ENCODE measurements at regions not wholly inside any gene's neighbourhood (a gene's known extent, or its start where the extent isn't known, plus 50 kb on each side); places are given as distances from the start of the nearest gene placed in this dataset.
A peak's percentile ranks its signal among the peaks of the same experiment; 100 is the strongest.

GRCh38 chr3:23710555-23710954 lies 95.2 kb upstream of the UBE2E1 start:
- Histone ChIP-seq H3K27me3 (no peaks in the 10 kb centered on the region), H4K20me1 (no peaks in the 10 kb centered on the region), H3K9me3 (replicated peaks in 1 of 11) (peaks cover 6 to 16% (median 12%) of the 10 kb centered on the region in 11 experiments), H3K4me3 (no peak overlapping the region), H3K36me3 (no peaks in the 10 kb centered on the region), H3K4me1 (peaks cover 9 to 17% (median 14%) of the 10 kb centered on the region in 10 experiments; a peak in 16 of 20 replicates), H3K27ac (no peak overlapping the region), H3K9ac (no peak overlapping the region), H3K4me2 (no peak overlapping the region)
- no peak for TF ChIP-seq Cebpa-rat (IDR thresholded peaks at IDR 0.05)

- Histone ChIP-seq H3K36me3 (no peaks in the 10 kb centered on the region), H3K9me3 (replicated peaks in 1 of 11) (peaks cover 15 to 23% (median 20%) of the 10 kb centered on the region in 11 experiments), H3K27ac (no peak overlapping the region), H3K9ac (no peak overlapping the region), H3K4me2 (peak overlapping the region in 7 of 11 experiments; percentile 1 to 36 (median 22); a peak in 11 of 22 replicates), H4K20me1 (no peaks in the 10 kb centered on the region), H3K27me3 (no peaks in the 10 kb centered on the region), H3K4me3 (no peak overlapping the region), H3K4me1 (peaks cover 0 to 25% (median 15%) of the 10 kb centered on the region in 10 experiments; a peak in 13 of 20 replicates)
- no peak for TF ChIP-seq Cebpa-rat (IDR thresholded peaks at IDR 0.05)
Measured at GRCh38 chr3:23711916-23712494, 93.8 kb upstream of the UBE2E1 start.

GRCh38 chr3:23712656-23713559 lies 92.8 kb upstream of the UBE2E1 start:
- H3K9ac ChIP-seq = no peak overlapping the region
- no peaks in the 10 kb centered on the region for H3K27me3 ChIP-seq
- no peak overlapping the region for H3K27ac ChIP-seq
- H3K9me3 ChIP-seq (replicated peaks in 1 of 11) = peaks cover 15 to 23% (median 20%) of the 10 kb centered on the region in 11 experiments
- no peaks in the 10 kb centered on the region for H4K20me1 ChIP-seq
- no peak overlapping the region for H3K4me3 ChIP-seq
- TF ChIP-seq Cebpa-rat (IDR thresholded peaks at IDR 0.05) = peak in 3 of 11 experiments; percentile 32 to 49 (median 39); a peak in 3 of 22 replicates
- peak overlapping the region in 7 of 11 experiments; percentile 1 to 36 (median 22); a peak in 8 of 22 replicates for H3K4me2 ChIP-seq
- H3K4me1 ChIP-seq = peaks cover 0 to 25% (median 15%) of the 10 kb centered on the region in 10 experiments; a peak in 13 of 20 replicates
- no peaks in the 10 kb centered on the region for H3K36me3 ChIP-seq

GRCh38 chr3:23713641-23714040 lies 92.1 kb upstream of the UBE2E1 start:
- no peaks in the 10 kb centered on the region for H4K20me1 ChIP-seq
- no peak overlapping the region for H3K9ac ChIP-seq
- no peak overlapping the region for H3K4me3 ChIP-seq
- no peak for TF ChIP-seq Cebpa-rat (IDR thresholded peaks at IDR 0.05)
- no peak overlapping the region for H3K4me2 ChIP-seq
- no peaks in the 10 kb centered on the region for H3K36me3 ChIP-seq
- H3K9me3 ChIP-seq (replicated peaks in 1 of 11) = peaks cover 15 to 23% (median 20%) of the 10 kb centered on the region in 11 experiments
- no peak overlapping the region for H3K27ac ChIP-seq
- peaks cover 0 to 25% (median 15%) of the 10 kb centered on the region in 10 experiments; a peak in 13 of 20 replicates for H3K4me1 ChIP-seq
- no peaks in the 10 kb centered on the region for H3K27me3 ChIP-seq

GRCh38 chr3:23720059-23720458 lies 85.7 kb upstream of the UBE2E1 start:
- no peak overlapping the region for H3K9ac ChIP-seq
- H3K36me3 ChIP-seq = no peaks in the 10 kb centered on the region
- peaks cover 20 to 32% (median 27%) of the 10 kb centered on the region in 11 experiments for H3K9me3 ChIP-seq (replicated peaks in 1 of 11)
- H3K27me3 ChIP-seq = no peaks in the 10 kb centered on the region
- H3K4me2 ChIP-seq = no peak overlapping the region
- TF ChIP-seq Cebpa-rat (IDR thresholded peaks at IDR 0.05) = no peak
- no peaks in the 10 kb centered on the region for H4K20me1 ChIP-seq
- peaks cover 4 to 18% (median 9%) of the 10 kb centered on the region in 10 experiments; a peak in 17 of 20 replicates for H3K4me1 ChIP-seq
- H3K27ac ChIP-seq = no peak overlapping the region
- H3K4me3 ChIP-seq = no peak overlapping the region

- no peaks in the 10 kb centered on the region for H3K36me3 ChIP-seq
- no peak overlapping the region for H3K27ac ChIP-seq
- H3K4me2 ChIP-seq = no peak overlapping the region
- no peaks in the 10 kb centered on the region for H4K20me1 ChIP-seq
- no peak overlapping the region for H3K9ac ChIP-seq
- H3K27me3 ChIP-seq = no peaks in the 10 kb centered on the region
- H3K4me1 ChIP-seq = peaks cover 4 to 20% (median 9%) of the 10 kb centered on the region in 10 experiments; a peak in 17 of 20 replicates
- H3K9me3 ChIP-seq (replicated peaks in 1 of 11) = peaks cover 12 to 29% (median 19%) of the 10 kb centered on the region in 11 experiments
- TF ChIP-seq Cebpa-rat (IDR thresholded peaks at IDR 0.05) = no peak
- H3K4me3 ChIP-seq = no peak overlapping the region
Measured at GRCh38 chr3:23720885-23721284, 84.9 kb upstream of the UBE2E1 start.

- no peaks in the 10 kb centered on the region for H3K36me3 ChIP-seq
- peak overlapping the region in 2 of 11 experiments; percentile 68 to 72; a peak in 5 of 22 replicates for H3K27ac ChIP-seq
- peaks cover 6 to 20% (median 11%) of the 10 kb centered on the region in 11 experiments; a peak in 20 of 22 replicates for H3K9me3 ChIP-seq (replicated peaks in 1 of 11)
- H3K4me1 ChIP-seq = peaks cover 7 to 36% (median 20%) of the 10 kb centered on the region in 10 experiments; a peak in 19 of 20 replicates
- H3K4me2 ChIP-seq = peak overlapping the region in 1 of 11 experiments; percentile 80; a peak in 2 of 22 replicates
- peak overlapping the region in 1 of 10 experiments; percentile 22; a peak in 1 of 20 replicates for H3K4me3 ChIP-seq
- H4K20me1 ChIP-seq = no peaks in the 10 kb centered on the region
- TF ChIP-seq Cebpa-rat (IDR thresholded peaks at IDR 0.05) = no peak
- no peak overlapping the region for H3K9ac ChIP-seq
- H3K27me3 ChIP-seq = no peaks in the 10 kb centered on the region
Measured at GRCh38 chr3:23723141-23723540, 82.6 kb upstream of the UBE2E1 start.

- Histone ChIP-seq H3K27me3 (no peaks in the 10 kb centered on the region), H3K27ac (peak overlapping the region in 8 of 11 experiments; percentile 8 to 72 (median 52); a peak in 13 of 22 replicates), H3K9me3 (replicated peaks in 1 of 11) (peaks cover 6 to 20% (median 11%) of the 10 kb centered on the region in 11 experiments; a peak in 20 of 22 replicates), H3K4me3 (peak overlapping the region in 1 of 10 experiments; percentile 22; a peak in 1 of 20 replicates), H3K4me1 (peaks cover 7 to 36% (median 20%) of the 10 kb centered on the region in 10 experiments; a peak in 19 of 20 replicates), H4K20me1 (no peaks in the 10 kb centered on the region), H3K9ac (peak overlapping the region in 1 of 11 experiments; percentile 35; a peak in 1 of 22 replicates), H3K4me2 (peak overlapping the region in 7 of 11 experiments; percentile 10 to 80 (median 50); a peak in 12 of 22 replicates), H3K36me3 (no peaks in the 10 kb centered on the region)
- TF ChIP-seq Cebpa-rat (IDR thresholded peaks at IDR 0.05) = no peak
Measured at GRCh38 chr3:23723930-23724329, 81.8 kb upstream of the UBE2E1 start.
